Breast epithelium (tissue), 4 donors: ENCODE measurements at regions not wholly inside any gene's neighbourhood (a gene's known extent, or its start where the extent isn't known, plus 50 kb on each side); places are given as distances from the start of the nearest gene placed in this dataset.

ENCODE experiments used
- DNase-seq, 2 donors: peaks; one replicate each; pipeline ENCODE4 v3.0.0-alpha.2; 2019; ENCODE audit warnings: low spot score in 2 of 2
- H3K27ac ChIP-seq, 2 donors: fragments of 200-600 bp; sonication (generic) in 1 of 2; one replicate each; pipeline ENCODE4 v1.5.1; 2016 to 2019; ENCODE audit warnings: mild to moderate bottlenecking in 1 of 2
- H3K27me3 ChIP-seq, 2 donors: fragments of 200-600 bp; sonication (generic) in 1 of 2; one replicate each; pipeline versions ENCODE4 v1.5.1 to v1.6.0; 2017 to 2019; ENCODE audit warnings: control low read depth in 1 of 2, mild to moderate bottlenecking in 1 of 2
- H3K36me3 ChIP-seq: fragments of 200-600 bp; one replicate; pipeline ENCODE4 v1.5.1; 2019
- H3K4me1 ChIP-seq, 2 donors: fragments of 200-600 bp; sonication (generic); one replicate each; pipeline ENCODE4 v1.5.1; 2016 to 2019; ENCODE audit warnings: control low read depth in 1 of 2
- H3K4me3 ChIP-seq, 3 donors: fragments of 200-600 bp; sonication (generic); 1 replicate in 2 of 3; 2 replicates in 1 of 3; pipeline ENCODE4 v1.5.1; 2016 to 2019; ENCODE audit warnings: mild to moderate bottlenecking in 3 of 3, moderate library complexity in 2 of 3
- H3K9me3 ChIP-seq, 2 donors: fragments of 200-600 bp; sonication (generic) in 1 of 2; one replicate each; pipeline ENCODE4 v1.5.1; 2016 to 2019; ENCODE audit warnings: control low read depth in 1 of 2
- POLR2A ChIP-seq: fragments of 450-650 bp; IDR thresholded peaks from one replicate; pipeline ENCODE4 v1.6.1; 2016; ENCODE audit warnings: antibody characterized with exemption, mild to moderate bottlenecking, moderate library complexity
- POLR2AphosphoS5 ChIP-seq, 3 donors: sonication (generic); formaldehyde crosslinking; IDR thresholded peaks; one replicate each; pipeline ENCODE4 v1.6.1; 2017; ENCODE audit warnings: antibody characterized with exemption in 3 of 3
- intact Hi-C: fragments of 100-400 bp; cut with DNase I; formaldehyde crosslinking; loops from one replicate; pipeline ENCODE4 v1.15.1; 2023; ENCODE audit warnings: low total_unique reads
- TF ChIP-seq, protein P1 (sequence below), 3 donors: fragments of 450-650 bp; IDR thresholded peaks; one replicate each; pipeline ENCODE4 v1.5.1; 2016 to 2017; ENCODE audit warnings: antibody characterized with exemption in 3 of 3, mild to moderate bottlenecking in 3 of 3, moderate library complexity in 3 of 3

GRCh38 chr7:108637049-108637621, 67.5 kb downstream of the DNAJB9 start:
- Histone ChIP-seq H3K27ac (no peak overlapping the region), H3K4me3 (no peak overlapping the region), H3K4me1 (no peaks in the 10 kb centered on the region), H3K9me3 (no peaks in the 10 kb centered on the region), H3K36me3 (no peaks in the 10 kb centered on the region), H3K27me3 (no peaks in the 10 kb centered on the region)
- intact Hi-C loops: no loop called here
- DNase-seq: no peak
- TF ChIP-seq POLR2A (no peak), POLR2AphosphoS5 (IDR thresholded peaks at IDR 0.05) (no peak)
- TF ChIP-seq, protein P1, sequence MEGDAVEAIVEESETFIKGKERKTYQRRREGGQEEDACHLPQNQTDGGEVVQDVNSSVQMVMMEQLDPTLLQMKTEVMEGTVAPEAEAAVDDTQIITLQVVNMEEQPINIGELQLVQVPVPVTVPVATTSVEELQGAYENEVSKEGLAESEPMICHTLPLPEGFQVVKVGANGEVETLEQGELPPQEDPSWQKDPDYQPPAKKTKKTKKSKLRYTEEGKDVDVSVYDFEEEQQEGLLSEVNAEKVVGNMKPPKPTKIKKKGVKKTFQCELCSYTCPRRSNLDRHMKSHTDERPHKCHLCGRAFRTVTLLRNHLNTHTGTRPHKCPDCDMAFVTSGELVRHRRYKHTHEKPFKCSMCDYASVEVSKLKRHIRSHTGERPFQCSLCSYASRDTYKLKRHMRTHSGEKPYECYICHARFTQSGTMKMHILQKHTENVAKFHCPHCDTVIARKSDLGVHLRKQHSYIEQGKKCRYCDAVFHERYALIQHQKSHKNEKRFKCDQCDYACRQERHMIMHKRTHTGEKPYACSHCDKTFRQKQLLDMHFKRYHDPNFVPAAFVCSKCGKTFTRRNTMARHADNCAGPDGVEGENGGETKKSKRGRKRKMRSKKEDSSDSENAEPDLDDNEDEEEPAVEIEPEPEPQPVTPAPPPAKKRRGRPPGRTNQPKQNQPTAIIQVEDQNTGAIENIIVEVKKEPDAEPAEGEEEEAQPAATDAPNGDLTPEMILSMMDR (IDR thresholded peaks at IDR 0.05): no peak

- no peaks in the 10 kb centered on the region for H3K36me3 ChIP-seq
- H3K4me3 ChIP-seq: no peak overlapping the region
- H3K4me1 ChIP-seq: no peaks in the 10 kb centered on the region
- H3K27ac ChIP-seq: no peak overlapping the region
- no peaks in the 10 kb centered on the region for H3K27me3 ChIP-seq
- intact Hi-C loops: no loop called here
- no peaks in the 10 kb centered on the region for H3K9me3 ChIP-seq
- TF ChIP-seq, protein P1 (IDR thresholded peaks at IDR 0.05): no peak
- TF ChIP-seq POLR2A: no peak
- no peak for TF ChIP-seq POLR2AphosphoS5 (IDR thresholded peaks at IDR 0.05)
- no peak for DNase-seq
Observed at GRCh38 chr7:108642126-108642525, 72.5 kb downstream of the DNAJB9 start.

- Histone ChIP-seq H3K27ac (no peak overlapping the region), H3K36me3 (no peaks in the 10 kb centered on the region), H3K4me3 (no peak overlapping the region), H3K9me3 (no peaks in the 10 kb centered on the region), H3K27me3 (no peaks in the 10 kb centered on the region), H3K4me1 (no peaks in the 10 kb centered on the region)
- intact Hi-C loops: no loop called here
- TF ChIP-seq, protein P1 (IDR thresholded peaks at IDR 0.05): no peak
- TF ChIP-seq POLR2AphosphoS5 (IDR thresholded peaks at IDR 0.05): no peak
- TF ChIP-seq POLR2A: no peak
- no peak for DNase-seq
Observed at GRCh38 chr7:108643136-108643535, 73.5 kb downstream of the DNAJB9 start.

DNA sequence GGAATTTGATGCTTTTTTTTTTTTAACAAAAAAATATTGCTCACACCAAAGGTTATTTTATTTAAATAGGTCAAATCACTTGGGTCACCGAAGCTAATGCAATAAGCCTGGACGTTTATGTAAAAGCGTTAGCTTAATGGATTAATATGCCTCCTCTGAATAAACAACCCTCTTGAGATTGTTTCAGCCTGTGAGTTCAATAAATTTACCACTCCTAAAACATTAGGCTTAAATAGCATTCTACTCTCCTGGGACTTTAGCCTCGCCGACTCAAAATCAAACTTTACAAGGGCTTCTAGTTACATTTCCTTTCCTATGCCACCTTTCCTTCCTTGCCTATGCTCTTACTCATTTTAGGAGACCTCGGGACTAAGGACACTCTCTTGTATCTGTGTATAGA, 79.3 kb downstream of the DNAJB9 start:
- DNase-seq: no peak
- intact Hi-C loops: no loop called here
- no peaks in the 10 kb centered on the region for H3K36me3 ChIP-seq
- no peaks in the 10 kb centered on the region for H3K27me3 ChIP-seq
- H3K4me1 ChIP-seq: no peaks in the 10 kb centered on the region
- no peak overlapping the region for H3K27ac ChIP-seq
- H3K9me3 ChIP-seq: no peaks in the 10 kb centered on the region
- TF ChIP-seq POLR2A (no peak), POLR2AphosphoS5 (IDR thresholded peaks at IDR 0.05) (no peak)
- TF ChIP-seq, protein P1 (IDR thresholded peaks at IDR 0.05): no peak
- no peak overlapping the region for H3K4me3 ChIP-seq

DNA sequence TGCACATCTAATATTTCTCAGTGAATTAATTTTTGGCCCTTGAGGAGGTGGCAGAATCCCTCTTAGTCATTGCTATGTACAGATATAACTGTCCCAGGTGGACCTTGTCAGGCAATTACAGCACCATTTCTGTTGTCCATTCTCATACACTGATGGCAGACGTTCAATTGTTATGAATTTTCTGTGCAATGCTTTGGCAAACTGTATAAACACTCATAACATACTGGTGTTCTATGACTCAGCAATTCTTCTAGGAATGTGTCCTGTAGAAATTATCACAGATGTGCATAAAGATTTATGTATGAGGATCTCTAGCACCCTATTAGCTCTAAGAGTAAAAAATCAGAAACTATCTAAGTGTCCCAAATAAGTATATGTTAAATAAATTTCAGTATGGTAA, 80.8 kb downstream of the DNAJB9 start:
- Histone ChIP-seq H3K4me3 (no peak overlapping the region), H3K36me3 (no peaks in the 10 kb centered on the region), H3K27me3 (no peaks in the 10 kb centered on the region), H3K4me1 (no peaks in the 10 kb centered on the region), H3K9me3 (no peaks in the 10 kb centered on the region), H3K27ac (no peak overlapping the region)
- intact Hi-C loops: no loop called here
- no peak for DNase-seq
- TF ChIP-seq POLR2A (no peak), POLR2AphosphoS5 (IDR thresholded peaks at IDR 0.05) (no peak)
- TF ChIP-seq, protein P1 (IDR thresholded peaks at IDR 0.05): no peak
